Panc1 (cell line): ENCODE measurements at regions not wholly inside any gene's neighbourhood (a gene's known extent, or its start where the extent isn't known, plus 50 kb on each side); places are given as distances from the start of the nearest gene placed in this dataset.

Source experiments
- ATAC-seq: fragments of 200-7000 bp; cut with Tn5 transposase; 2 replicates; pipeline ENCODE4 v1.9.1; 2020; ENCODE audit warnings: mild to moderate bottlenecking, moderate library complexity
- BruUV-seq: library from RNA; stranded (reverse); fragments of 400-500 nt; replicated peaks from 2 replicates; lab custom pipeline; 2021; lab: Mats Ljungman, UMichigan
- CTCF ChIA-PET: fragments of 300-600 bp; sonication (Branson Sonifier 250); formaldehyde crosslinking; loops from one replicate; lab custom pipeline; 2022; ENCODE audit warnings: antibody characterized with exemption; lab: Charles Lee
- POLR2A ChIA-PET: fragments of 300-600 bp; sonication (Branson Sonifier 250); formaldehyde crosslinking; loops from one replicate; lab custom pipeline; 2022; ENCODE audit warnings: antibody characterized with exemption; lab: Charles Lee
- DNase-seq: peaks from one replicate; pipeline ENCODE4 v3.0.0-alpha.2; 2010; ENCODE audit warnings: low read depth, low spot score
- H3K27ac ChIP-seq: 2 replicates; pipeline ENCODE4 v1.5.1; 2011; ENCODE audit warnings: mild to moderate bottlenecking, low read length, inconsistent platforms
- H3K27me3 ChIP-seq: fragments of 200-500 bp; sonication (Bioruptor generic); 2 replicates; pipeline ENCODE4 v1.6.0; 2014; ENCODE audit warnings: low read length, inconsistent platforms; ENCODE audit not compliant: control insufficient read depth, insufficient read depth
- H3K36me3 ChIP-seq: fragments of 200-500 bp; sonication (Bioruptor generic); 2 replicates; pipeline ENCODE4 v1.5.1; 2014; ENCODE audit warnings: inconsistent platforms, mild to moderate bottlenecking, low read length, moderate library complexity; ENCODE audit not compliant: control insufficient read depth, insufficient read depth
- H3K4me1 ChIP-seq: 2 replicates; pipeline ENCODE4 v1.5.1; 2011; ENCODE audit warnings: inconsistent platforms, mild to moderate bottlenecking, low read length, moderate library complexity; ENCODE audit not compliant: control insufficient read depth, insufficient read depth
- H3K4me3 ChIP-seq, 2 experiments: 2 replicates each; pipeline ENCODE4 v1.5.1; 2011 to 2012; ENCODE audit warnings: low read depth in 2 of 2, low read length in 2 of 2, mild to moderate bottlenecking in 2 of 2, inconsistent platforms in 1 of 2, moderate library complexity in 1 of 2
- H3K9me3 ChIP-seq: fragments of 200-500 bp; sonication (Bioruptor generic); 2 replicates; pipeline ENCODE4 v1.5.1; 2014; ENCODE audit warnings: low read depth, mild to moderate bottlenecking, inconsistent platforms, low read length, moderate library complexity; ENCODE audit not compliant: control insufficient read depth, insufficient read depth
- CTCF ChIP-seq: fragments of 450-650 bp; IDR thresholded peaks from 2 replicates; pipeline ENCODE4 v1.5.1; 2017; ENCODE audit warnings: mild to moderate bottlenecking
- POLR2AphosphoS5 ChIP-seq: IDR thresholded peaks from 2 replicates; pipeline ENCODE4 v1.6.1; 2012; ENCODE audit warnings: mild to moderate bottlenecking, low read depth, low read length, moderate library complexity
- SIN3A ChIP-seq: IDR thresholded peaks from 2 replicates; pipeline ENCODE4 v1.6.1; 2012; ENCODE audit warnings: low read depth, mild to moderate bottlenecking, low read length, moderate library complexity, borderline replicate concordance; ENCODE audit not compliant: insufficient read depth
- TCF7L2 ChIP-seq: IDR thresholded peaks from 2 replicates; pipeline ENCODE4 v1.6.1; 2011; ENCODE audit warnings: mild to moderate bottlenecking, low read depth, low read length, inconsistent platforms
- in situ Hi-C: cut with HindIII; loops from 2 replicates; pipeline ENCODE4 v1.10.0; 2016; ENCODE audit warnings: low sequenced_read_pairs, low pct_unique_long_range_greater_than_20kb
- intact Hi-C: fragments of 100-400 bp; cut with micrococcal nuclease; formaldehyde crosslinking; loops from one replicate; pipeline ENCODE4 v1.10.0; 2022; ENCODE audit not compliant: unreplicated experiment
- TF ChIP-seq, protein P1 (sequence below), 2 experiments: IDR thresholded peaks; 2 replicates each; pipeline ENCODE4 v1.6.1; 2011 to 2012; ENCODE audit warnings: low read depth in 2 of 2, control low read depth in 1 of 2, low read length in 1 of 2, mild to moderate bottlenecking in 1 of 2, moderate library complexity in 1 of 2; ENCODE audit not compliant: insufficient read depth in 1 of 2

DNA sequence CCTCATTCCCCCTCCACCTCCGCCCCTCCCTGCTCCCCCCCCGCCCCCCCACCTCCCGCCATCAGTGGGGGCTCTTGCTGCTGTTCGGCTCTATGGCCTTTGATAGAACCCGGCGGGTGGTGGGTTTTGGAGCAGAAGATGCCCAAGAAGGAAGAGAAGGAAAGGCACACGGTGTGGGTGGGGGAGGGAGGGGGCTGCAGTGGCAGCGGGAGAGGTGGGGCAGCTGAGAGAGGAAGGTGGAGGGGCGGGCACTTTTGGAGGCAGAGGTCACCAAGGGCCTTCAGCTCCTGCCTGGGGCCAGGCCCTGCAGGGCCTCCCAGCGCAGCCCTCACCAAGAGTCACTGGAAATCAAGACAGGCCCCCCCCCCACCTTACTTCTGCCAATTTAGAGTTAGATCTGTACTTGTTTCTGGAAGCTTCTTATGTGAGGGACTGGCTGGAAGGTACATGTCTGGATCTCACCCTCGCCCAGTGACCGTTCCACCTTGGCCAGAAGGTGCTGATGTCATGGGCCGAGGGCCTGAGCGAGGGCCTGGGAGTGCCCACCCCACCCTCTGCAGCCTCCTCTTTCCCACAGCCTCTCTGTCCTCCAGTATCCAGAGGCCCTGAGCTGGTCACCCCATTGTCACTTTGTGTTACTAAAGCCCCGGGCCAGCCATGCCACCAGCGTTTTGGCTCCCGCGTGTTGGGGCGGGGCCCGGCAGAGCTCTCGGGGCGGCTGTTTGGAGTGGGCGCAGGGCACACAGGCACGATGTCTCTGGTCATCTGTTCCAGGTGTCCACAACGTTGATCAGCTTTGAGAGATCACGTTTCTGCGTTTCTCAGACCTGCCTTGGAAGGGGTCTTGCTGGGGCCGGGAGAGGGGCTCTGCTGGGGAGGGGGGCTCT is 153.9 kb downstream of the KIF26A start:
- Histone ChIP-seq H3K27me3 (no peaks in the 10 kb centered on the region), H3K27ac (no peak overlapping the region), H3K9me3 (no peaks in the 10 kb centered on the region), H3K4me1 (no peaks in the 10 kb centered on the region), H3K4me3 (no peak overlapping the region), H3K36me3 (no peaks in the 10 kb centered on the region)
- POLR2A ChIA-PET: no interaction called here
- intact Hi-C loops (no loop called here), in situ Hi-C loops (no loop called here)
- CTCF ChIA-PET: interaction anchor here (0.7 kb wide), 1 partner anchor 344 kb away, joined by 5 read pairs; no protein-coding TSS in a partner anchor
- DNase-seq (no peak), ATAC-seq (no peak)
- no TSS peak for BruUV-seq
- TF ChIP-seq SIN3A (no peak), TCF7L2 (no peak), CTCF (no peak), POLR2AphosphoS5 (no peak)
- TF ChIP-seq, protein P1, sequence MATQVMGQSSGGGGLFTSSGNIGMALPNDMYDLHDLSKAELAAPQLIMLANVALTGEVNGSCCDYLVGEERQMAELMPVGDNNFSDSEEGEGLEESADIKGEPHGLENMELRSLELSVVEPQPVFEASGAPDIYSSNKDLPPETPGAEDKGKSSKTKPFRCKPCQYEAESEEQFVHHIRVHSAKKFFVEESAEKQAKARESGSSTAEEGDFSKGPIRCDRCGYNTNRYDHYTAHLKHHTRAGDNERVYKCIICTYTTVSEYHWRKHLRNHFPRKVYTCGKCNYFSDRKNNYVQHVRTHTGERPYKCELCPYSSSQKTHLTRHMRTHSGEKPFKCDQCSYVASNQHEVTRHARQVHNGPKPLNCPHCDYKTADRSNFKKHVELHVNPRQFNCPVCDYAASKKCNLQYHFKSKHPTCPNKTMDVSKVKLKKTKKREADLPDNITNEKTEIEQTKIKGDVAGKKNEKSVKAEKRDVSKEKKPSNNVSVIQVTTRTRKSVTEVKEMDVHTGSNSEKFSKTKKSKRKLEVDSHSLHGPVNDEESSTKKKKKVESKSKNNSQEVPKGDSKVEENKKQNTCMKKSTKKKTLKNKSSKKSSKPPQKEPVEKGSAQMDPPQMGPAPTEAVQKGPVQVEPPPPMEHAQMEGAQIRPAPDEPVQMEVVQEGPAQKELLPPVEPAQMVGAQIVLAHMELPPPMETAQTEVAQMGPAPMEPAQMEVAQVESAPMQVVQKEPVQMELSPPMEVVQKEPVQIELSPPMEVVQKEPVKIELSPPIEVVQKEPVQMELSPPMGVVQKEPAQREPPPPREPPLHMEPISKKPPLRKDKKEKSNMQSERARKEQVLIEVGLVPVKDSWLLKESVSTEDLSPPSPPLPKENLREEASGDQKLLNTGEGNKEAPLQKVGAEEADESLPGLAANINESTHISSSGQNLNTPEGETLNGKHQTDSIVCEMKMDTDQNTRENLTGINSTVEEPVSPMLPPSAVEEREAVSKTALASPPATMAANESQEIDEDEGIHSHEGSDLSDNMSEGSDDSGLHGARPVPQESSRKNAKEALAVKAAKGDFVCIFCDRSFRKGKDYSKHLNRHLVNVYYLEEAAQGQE (IDR thresholded peaks at IDR 0.05; ENCODE audit: insufficient read depth in 1 of 2, low read depth in 2 of 2, low read length in 1 of 2): no peak

DNA sequence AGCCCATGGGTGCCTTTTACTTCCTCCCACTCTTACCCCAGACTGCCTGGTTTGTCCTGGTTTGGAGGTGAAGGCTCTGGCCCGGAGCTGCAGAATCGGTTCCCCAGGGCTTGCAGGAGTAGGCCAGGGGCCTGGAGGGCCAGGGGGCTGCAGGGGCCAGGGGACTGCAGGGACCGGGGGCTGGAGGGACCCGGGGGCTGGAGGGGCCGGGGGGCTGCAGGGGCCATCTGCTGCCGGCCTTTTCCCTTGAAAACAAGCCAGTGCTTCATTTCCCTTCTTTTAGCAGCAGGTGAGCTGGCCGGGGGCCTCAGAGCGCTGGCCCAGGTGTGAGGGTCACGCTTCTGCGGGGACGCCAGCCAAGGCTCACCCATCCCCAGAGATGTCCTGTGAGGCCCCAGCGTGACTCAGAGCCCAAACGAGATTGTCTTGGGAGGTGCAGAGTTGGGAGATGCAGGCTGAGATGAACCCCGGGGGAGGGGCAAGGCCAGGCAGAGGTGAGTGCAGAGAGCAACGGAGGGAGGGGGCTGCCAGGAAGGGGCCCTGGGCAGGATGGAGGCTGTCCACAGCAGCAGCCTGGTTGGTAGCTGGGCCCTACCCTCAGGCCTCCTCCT is 154.9 kb downstream of the KIF26A start:
- no peak overlapping the region for H3K27ac ChIP-seq
- no peak for TF ChIP-seq POLR2AphosphoS5
- TF ChIP-seq SIN3A: no peak
- TF ChIP-seq CTCF: no peak
- TF ChIP-seq, protein P1 (IDR thresholded peaks at IDR 0.05; ENCODE audit: insufficient read depth in 1 of 2, low read depth in 2 of 2, low read length in 1 of 2): no peak
- no peak for TF ChIP-seq TCF7L2
- no peaks in the 10 kb centered on the region for H3K4me1 ChIP-seq
- no peak for ATAC-seq
- BruUV-seq: no TSS peak
- no peaks in the 10 kb centered on the region for H3K9me3 ChIP-seq
- CTCF ChIA-PET: no interaction called here
- no peak for DNase-seq
- intact Hi-C loops: no loop called here
- POLR2A ChIA-PET: no interaction called here
- no peaks in the 10 kb centered on the region for H3K27me3 ChIP-seq
- in situ Hi-C loops: no loop called here
- no peak overlapping the region for H3K4me3 ChIP-seq
- no peaks in the 10 kb centered on the region for H3K36me3 ChIP-seq
